A549 (cell line): ENCODE measurements at regions not wholly inside any gene's neighbourhood (a gene's known extent, or its start where the extent isn't known, plus 50 kb on each side); places are given as distances from the start of the nearest gene placed in this dataset.

ENCODE experiments used
- ATAC-seq, 2 experiments: fragments of 200-7000 bp in 1 of 2; fragments of >200 bp in 1 of 2; cut with Nextera tagmentation in 1 of 2; cut with Tn5 transposase in 1 of 2; 3 replicates each; pipeline versions ENCODE4 v1.8.0 to v1.9.1; 2018 to 2020; ENCODE audit warnings: mild to moderate bottlenecking in 1 of 2, moderate library complexity in 1 of 2
- CTCF ChIA-PET: fragments of 300-600 bp; sonication (Branson Sonifier 250); formaldehyde crosslinking; extraction: SDS; loops from one replicate; lab custom pipeline; 2021; ENCODE audit warnings: antibody characterized with exemption, inconsistent platforms; lab: Yijun Ruan, JAX
- POLR2A ChIA-PET: fragments of 350-600 bp; formaldehyde crosslinking; extraction: SDS; loops from one replicate; lab custom pipeline; 2021; ENCODE audit warnings: antibody characterized with exemption, inconsistent platforms; lab: Yijun Ruan, JAX
- DNase-seq, 2 experiments: peaks; one replicate each; pipeline versions ENCODE4 v3.0.0 to v3.0.0-alpha.2; 2011 to 2016; ENCODE audit warnings: low read depth in 1 of 2, low spot score in 1 of 2
- FAIRE-seq: peaks from 2 replicates; lab custom pipeline; 2011; peaks lifted over from hg19 to GRCh38; lab: Jason Lieb, UNC
- H3K27ac ChIP-seq, 2 experiments: fragments of >200 bp; sonication (Bioruptor Twin); formaldehyde crosslinking; 3 replicates each; pipeline ENCODE4 v1.5.1; 2016 to 2017
- H3K4me1 ChIP-seq: fragments of >200 bp; sonication (Bioruptor Twin); formaldehyde crosslinking; 3 replicates; pipeline ENCODE4 v1.6.1; 2016
- H3K4me2 ChIP-seq: fragments of >200 bp; sonication (Bioruptor Twin); formaldehyde crosslinking; 3 replicates; pipeline ENCODE4 v1.6.1; 2016
- H3K4me3 ChIP-seq: fragments of >200 bp; sonication (Bioruptor Twin); formaldehyde crosslinking; 3 replicates; pipeline ENCODE4 v1.5.1; 2016
- H3K9me3 ChIP-seq: fragments of >200 bp; sonication (Bioruptor Twin); formaldehyde crosslinking; 3 replicates; pipeline ENCODE4 v1.6.1; 2016
- BHLHE40 ChIP-seq: IDR thresholded peaks from 2 replicates; pipeline ENCODE4 v1.6.1; 2012; ENCODE audit warnings: low read depth, low read length, inconsistent platforms
- CBX2 ChIP-seq: fragments of 200-600 bp; sonication (generic); IDR thresholded peaks from 2 replicates; pipeline ENCODE4 v1.6.1; 2016; ENCODE audit warnings: low read depth, mild to moderate bottlenecking, borderline replicate concordance
- CHD4 ChIP-seq: fragments of 200-600 bp; sonication (generic); IDR thresholded peaks from 2 replicates; pipeline ENCODE4 v1.6.1; 2016; ENCODE audit warnings: antibody characterized with exemption, mild to moderate bottlenecking, borderline replicate concordance
- EHF ChIP-seq: fragments of 250-450 bp; sonication (Bioruptor Pico); IDR thresholded peaks from 2 replicates; pipeline ENCODE4 v1.5.0; 2020; ENCODE audit warnings: mild to moderate bottlenecking
- FOSL2 ChIP-seq, 2 experiments: fragments of 450-650 bp in 1 of 2; fragments of >200 bp in 1 of 2; sonication (Bioruptor Twin) in 1 of 2; formaldehyde crosslinking; IDR thresholded peaks; 2 replicates each; pipeline versions ENCODE4 v1.5.0 to v1.6.1; 2016 to 2020; ENCODE audit warnings: mild to moderate bottlenecking in 1 of 2, moderate library complexity in 1 of 2
- FOXS1 ChIP-seq: fragments of 250-450 bp; sonication (Bioruptor Pico); IDR thresholded peaks from 2 replicates; pipeline ENCODE4 v1.5.0; 2020; ENCODE audit warnings: mild to moderate bottlenecking, moderate library complexity
- GATA3 ChIP-seq: IDR thresholded peaks from 2 replicates; pipeline ENCODE4 v1.6.1; 2012; ENCODE audit warnings: borderline replicate concordance
- HOXA7 ChIP-seq: fragments of 250-450 bp; sonication (Bioruptor Pico); IDR thresholded peaks from 2 replicates; pipeline ENCODE4 v1.5.0; 2020; ENCODE audit warnings: mild to moderate bottlenecking, moderate library complexity
- HOXB13 ChIP-seq: fragments of 250-450 bp; sonication (Bioruptor Pico); IDR thresholded peaks from 2 replicates; pipeline ENCODE4 v1.5.0; 2020; ENCODE audit warnings: low read depth, mild to moderate bottlenecking, moderate library complexity
- HOXB5 ChIP-seq: fragments of 250-450 bp; sonication (Bioruptor Pico); IDR thresholded peaks from 2 replicates; pipeline ENCODE4 v1.5.0; 2020; ENCODE audit warnings: mild to moderate bottlenecking, moderate library complexity
- JUNB ChIP-seq: fragments of >200 bp; sonication (Bioruptor Twin); formaldehyde crosslinking; IDR thresholded peaks from 2 replicates; pipeline ENCODE4 v1.6.1; 2016
- MYC ChIP-seq: IDR thresholded peaks from 2 replicates; pipeline ENCODE4 v1.6.1; 2012; ENCODE audit warnings: mild to moderate bottlenecking, inconsistent platforms, low read length, improper control_type of control experiment, borderline replicate concordance
- NFE2L2 ChIP-seq: fragments of 150-350 bp; conservative IDR thresholded peaks from 2 replicates; pipeline ENCODE4 v1.6.1; 2014; ENCODE audit warnings: low read length
- NPAS2 ChIP-seq: fragments of 250-450 bp; sonication (Bioruptor Pico); IDR thresholded peaks from 2 replicates; pipeline ENCODE4 v1.8.0; 2022; ENCODE audit warnings: mild to moderate bottlenecking, moderate library complexity, borderline replicate concordance
- NR3C1 ChIP-seq: fragments of >200 bp; sonication (Bioruptor Twin); formaldehyde crosslinking; IDR thresholded peaks from 3 replicates; pipeline ENCODE4 v1.6.1; 2017
- POLR2A ChIP-seq: IDR thresholded peaks from 2 replicates; pipeline ENCODE4 v1.6.1; 2012; ENCODE audit warnings: mild to moderate bottlenecking, low read length
- RCOR1 ChIP-seq: fragments of 150-350 bp; IDR thresholded peaks from 2 replicates; pipeline ENCODE4 v1.6.1; 2014; ENCODE audit warnings: antibody characterized with exemption, low read length, low read depth
- RNF2 ChIP-seq: fragments of 200-600 bp; sonication (generic); IDR thresholded peaks from 2 replicates; pipeline ENCODE4 v1.6.1; 2016; ENCODE audit warnings: low read depth, mild to moderate bottlenecking, antibody characterized with exemption, moderate library complexity, borderline replicate concordance
- SREBF2 ChIP-seq: fragments of 450-650 bp; IDR thresholded peaks from 2 replicates; pipeline ENCODE4 v1.6.1; 2014; ENCODE audit warnings: mild to moderate bottlenecking, moderate library complexity
- TFCP2L1 ChIP-seq: fragments of 250-450 bp; sonication (Bioruptor Pico); IDR thresholded peaks from 2 replicates; pipeline ENCODE4 v1.5.0; 2021; ENCODE audit warnings: mild to moderate bottlenecking
- TP53 ChIP-seq: fragments of 250-450 bp; sonication (Bioruptor Pico); IDR thresholded peaks from 2 replicates; pipeline ENCODE4 v1.5.0; 2021; ENCODE audit warnings: mild to moderate bottlenecking, moderate library complexity
- ZFP36 ChIP-seq: fragments of 450-650 bp; IDR thresholded peaks from 2 replicates; pipeline ENCODE4 v1.6.1; 2014; ENCODE audit warnings: borderline replicate concordance; ENCODE audit not compliant: partially characterized antibody
- ZSCAN20 ChIP-seq: fragments of 250-450 bp; sonication (Bioruptor Pico); IDR thresholded peaks from 2 replicates; pipeline ENCODE4 v1.8.0; 2022; ENCODE audit warnings: mild to moderate bottlenecking, moderate library complexity
- WGBS: methylation state at CpG from one replicate; pipeline ENCODE4 v1.1.6; 2017; ENCODE audit errors: missing lambda C conversion rate; 5-methylcytosine and 5-hydroxymethylcytosine counted together
- TF ChIP-seq, protein P1 (sequence below): fragments of 250-450 bp; sonication (Bioruptor Pico); IDR thresholded peaks from 2 replicates; pipeline ENCODE4 v1.5.0; 2020; ENCODE audit warnings: low read depth, mild to moderate bottlenecking, moderate library complexity
- TF ChIP-seq, protein P2 (sequence below): IDR thresholded peaks from 2 replicates; pipeline ENCODE4 v1.6.1; 2012; ENCODE audit warnings: low read depth, borderline replicate concordance
- TF ChIP-seq, protein P3 (sequence below): fragments of 200-600 bp; sonication (generic); IDR thresholded peaks from 2 replicates; pipeline ENCODE4 v1.6.1; 2016; ENCODE audit warnings: antibody characterized with exemption, mild to moderate bottlenecking, moderate library complexity
- TF ChIP-seq, protein P4 (sequence below): fragments of 450-650 bp; IDR thresholded peaks from 2 replicates; pipeline ENCODE4 v1.6.1; 2014; ENCODE audit warnings: antibody characterized with exemption
- TF ChIP-seq, protein P5 (sequence below): IDR thresholded peaks from 2 replicates; pipeline ENCODE4 v1.6.1; 2012
- TF ChIP-seq, protein P6 (sequence below): fragments of 150-350 bp; IDR thresholded peaks from 2 replicates; pipeline ENCODE4 v1.6.1; 2014; ENCODE audit warnings: low read depth, mild to moderate bottlenecking, low read length

DNA sequence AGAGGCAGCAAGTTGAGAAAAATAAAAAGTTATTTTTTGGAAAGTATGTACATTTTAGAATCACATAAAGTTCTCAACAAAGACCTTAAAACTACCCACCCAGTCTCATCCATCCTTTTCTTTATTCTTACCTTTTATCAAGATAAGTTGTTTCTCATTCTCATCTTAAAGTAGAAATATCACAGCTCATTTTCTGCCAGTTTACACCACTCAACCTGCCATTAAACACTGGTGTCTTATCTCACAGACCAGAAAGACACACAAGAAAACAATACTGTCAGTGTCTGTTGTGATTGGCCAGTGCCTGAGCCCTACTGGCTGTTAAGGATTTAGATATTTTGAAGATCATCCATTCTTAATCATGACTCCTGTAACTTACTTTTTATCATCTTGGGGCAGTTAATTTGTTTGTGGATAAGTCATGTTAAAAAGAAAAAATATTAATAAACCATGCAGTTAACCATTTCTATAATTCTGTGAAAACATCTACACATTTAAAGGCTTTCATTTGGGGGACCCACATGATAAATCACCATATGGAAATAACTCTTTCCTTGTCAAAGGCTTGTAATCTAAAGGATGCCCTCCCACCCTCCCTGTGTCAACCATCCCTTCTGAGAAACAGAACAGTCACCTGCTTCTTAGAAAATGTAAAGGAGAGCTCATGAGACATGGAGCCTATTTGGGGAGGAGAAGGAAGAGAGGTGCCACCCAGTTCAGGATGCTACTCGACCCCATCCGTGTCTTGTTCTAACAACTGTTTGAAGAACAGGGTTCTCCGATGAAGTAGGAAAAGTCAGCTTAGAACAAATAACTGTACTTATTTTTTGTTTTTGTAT is 897.2 kb upstream of the INTU start:
- POLR2A ChIA-PET, result no interaction called here

DNA sequence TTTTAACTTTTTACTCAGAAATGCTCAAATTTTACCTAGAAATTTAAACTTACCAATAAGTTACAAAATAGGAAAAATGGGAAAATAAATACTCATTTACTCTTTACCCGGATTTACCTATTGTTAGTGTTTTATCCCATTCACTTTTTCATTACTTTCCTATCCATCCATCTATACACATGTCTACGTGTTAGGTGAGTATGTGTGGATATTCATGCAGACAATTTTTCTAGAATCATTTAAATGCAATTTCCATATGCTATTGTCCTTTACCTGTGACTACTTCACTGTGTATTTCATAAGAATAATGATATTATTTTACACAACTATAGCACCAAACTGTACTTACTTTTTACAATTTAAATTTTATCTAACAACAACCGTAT is 896.6 kb upstream of the INTU start:
- Histone ChIP-seq H3K4me1 (no peaks in the 10 kb centered on the region), H3K4me3 (no peak overlapping the region), H3K9me3 (no peaks in the 10 kb centered on the region), H3K27ac (no peak overlapping the region), H3K4me2 (no peak overlapping the region)
- FAIRE-seq (no peak), DNase-seq (no peak), ATAC-seq (no peak)
- 38% methylated on average over 3 of the region's 3 CpGs for WGBS
- CTCF ChIA-PET, result no interaction called here
- POLR2A ChIA-PET, result no interaction called here
- no peak for TF ChIP-seq HOXA7 (CRISPR knock-in tag)
- TF ChIP-seq NPAS2 (CRISPR knock-in tag), result no peak
- TF ChIP-seq GATA3, result no peak
- TF ChIP-seq NFE2L2, result no peak
- no peak for TF ChIP-seq MYC
- TF ChIP-seq, protein P1, sequence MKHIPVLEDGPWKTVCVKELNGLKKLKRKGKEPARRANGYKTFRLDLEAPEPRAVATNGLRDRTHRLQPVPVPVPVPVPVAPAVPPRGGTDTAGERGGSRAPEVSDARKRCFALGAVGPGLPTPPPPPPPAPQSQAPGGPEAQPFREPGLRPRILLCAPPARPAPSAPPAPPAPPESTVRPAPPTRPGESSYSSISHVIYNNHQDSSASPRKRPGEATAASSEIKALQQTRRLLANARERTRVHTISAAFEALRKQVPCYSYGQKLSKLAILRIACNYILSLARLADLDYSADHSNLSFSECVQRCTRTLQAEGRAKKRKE (CRISPR knock-in tag), result no peak
- TF ChIP-seq SREBF2, result no peak
- no peak for TF ChIP-seq EHF (CRISPR knock-in tag)
- no peak for TF ChIP-seq ZSCAN20 (CRISPR knock-in tag)
- TF ChIP-seq HOXB13 (CRISPR knock-in tag), result no peak
- no peak for TF ChIP-seq FOSL2 (IDR thresholded peaks at IDR 0.05)
- TF ChIP-seq FOSL2 (CRISPR knock-in tag; IDR thresholded peaks at IDR 0.05), result no peak
- TF ChIP-seq BHLHE40, result no peak
- TF ChIP-seq ZFP36, result no peak
- no peak for TF ChIP-seq RCOR1
- TF ChIP-seq TP53 (CRISPR knock-in tag), result no peak
- TF ChIP-seq, protein P2, sequence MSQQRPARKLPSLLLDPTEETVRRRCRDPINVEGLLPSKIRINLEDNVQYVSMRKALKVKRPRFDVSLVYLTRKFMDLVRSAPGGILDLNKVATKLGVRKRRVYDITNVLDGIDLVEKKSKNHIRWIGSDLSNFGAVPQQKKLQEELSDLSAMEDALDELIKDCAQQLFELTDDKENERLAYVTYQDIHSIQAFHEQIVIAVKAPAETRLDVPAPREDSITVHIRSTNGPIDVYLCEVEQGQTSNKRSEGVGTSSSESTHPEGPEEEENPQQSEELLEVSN, result no peak

More for the DNA sequence above, 897.2 kb upstream of the INTU start:
- Histone ChIP-seq H3K4me2 (no peak overlapping the region), H3K27ac (no peak overlapping the region), H3K4me3 (no peak overlapping the region), H3K9me3 (no peaks in the 10 kb centered on the region), H3K4me1 (no peaks in the 10 kb centered on the region)
- WGBS, result 39% methylated on average over 3 of the region's 3 CpGs
- CTCF ChIA-PET, result no interaction called here
- FAIRE-seq (no peak), ATAC-seq (no peak), DNase-seq (no peak)
- no peak for TF ChIP-seq MYC
- TF ChIP-seq, protein P3, sequence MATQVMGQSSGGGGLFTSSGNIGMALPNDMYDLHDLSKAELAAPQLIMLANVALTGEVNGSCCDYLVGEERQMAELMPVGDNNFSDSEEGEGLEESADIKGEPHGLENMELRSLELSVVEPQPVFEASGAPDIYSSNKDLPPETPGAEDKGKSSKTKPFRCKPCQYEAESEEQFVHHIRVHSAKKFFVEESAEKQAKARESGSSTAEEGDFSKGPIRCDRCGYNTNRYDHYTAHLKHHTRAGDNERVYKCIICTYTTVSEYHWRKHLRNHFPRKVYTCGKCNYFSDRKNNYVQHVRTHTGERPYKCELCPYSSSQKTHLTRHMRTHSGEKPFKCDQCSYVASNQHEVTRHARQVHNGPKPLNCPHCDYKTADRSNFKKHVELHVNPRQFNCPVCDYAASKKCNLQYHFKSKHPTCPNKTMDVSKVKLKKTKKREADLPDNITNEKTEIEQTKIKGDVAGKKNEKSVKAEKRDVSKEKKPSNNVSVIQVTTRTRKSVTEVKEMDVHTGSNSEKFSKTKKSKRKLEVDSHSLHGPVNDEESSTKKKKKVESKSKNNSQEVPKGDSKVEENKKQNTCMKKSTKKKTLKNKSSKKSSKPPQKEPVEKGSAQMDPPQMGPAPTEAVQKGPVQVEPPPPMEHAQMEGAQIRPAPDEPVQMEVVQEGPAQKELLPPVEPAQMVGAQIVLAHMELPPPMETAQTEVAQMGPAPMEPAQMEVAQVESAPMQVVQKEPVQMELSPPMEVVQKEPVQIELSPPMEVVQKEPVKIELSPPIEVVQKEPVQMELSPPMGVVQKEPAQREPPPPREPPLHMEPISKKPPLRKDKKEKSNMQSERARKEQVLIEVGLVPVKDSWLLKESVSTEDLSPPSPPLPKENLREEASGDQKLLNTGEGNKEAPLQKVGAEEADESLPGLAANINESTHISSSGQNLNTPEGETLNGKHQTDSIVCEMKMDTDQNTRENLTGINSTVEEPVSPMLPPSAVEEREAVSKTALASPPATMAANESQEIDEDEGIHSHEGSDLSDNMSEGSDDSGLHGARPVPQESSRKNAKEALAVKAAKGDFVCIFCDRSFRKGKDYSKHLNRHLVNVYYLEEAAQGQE, result no peak
- TF ChIP-seq HOXA7 (CRISPR knock-in tag), result no peak
- no peak for TF ChIP-seq FOXS1 (CRISPR knock-in tag)
- TF ChIP-seq SREBF2, result no peak
- TF ChIP-seq FOSL2 (IDR thresholded peaks at IDR 0.05), result no peak
- TF ChIP-seq FOSL2 (CRISPR knock-in tag; IDR thresholded peaks at IDR 0.05), result no peak
- TF ChIP-seq, protein P4, sequence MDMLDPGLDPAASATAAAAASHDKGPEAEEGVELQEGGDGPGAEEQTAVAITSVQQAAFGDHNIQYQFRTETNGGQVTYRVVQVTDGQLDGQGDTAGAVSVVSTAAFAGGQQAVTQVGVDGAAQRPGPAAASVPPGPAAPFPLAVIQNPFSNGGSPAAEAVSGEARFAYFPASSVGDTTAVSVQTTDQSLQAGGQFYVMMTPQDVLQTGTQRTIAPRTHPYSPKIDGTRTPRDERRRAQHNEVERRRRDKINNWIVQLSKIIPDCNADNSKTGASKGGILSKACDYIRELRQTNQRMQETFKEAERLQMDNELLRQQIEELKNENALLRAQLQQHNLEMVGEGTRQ, result no peak
- TF ChIP-seq RNF2, result no peak
- no peak for TF ChIP-seq NPAS2 (CRISPR knock-in tag)
- no peak for TF ChIP-seq POLR2A
- TF ChIP-seq JUNB, result no peak
- no peak for TF ChIP-seq CBX2
- TF ChIP-seq HOXB5 (CRISPR knock-in tag), result no peak
- no peak for TF ChIP-seq TFCP2L1 (CRISPR knock-in tag)
- TF ChIP-seq, protein P5, sequence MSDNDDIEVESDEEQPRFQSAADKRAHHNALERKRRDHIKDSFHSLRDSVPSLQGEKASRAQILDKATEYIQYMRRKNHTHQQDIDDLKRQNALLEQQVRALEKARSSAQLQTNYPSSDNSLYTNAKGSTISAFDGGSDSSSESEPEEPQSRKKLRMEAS, result no peak
- TF ChIP-seq RCOR1, result no peak
- no peak for TF ChIP-seq CHD4
- no peak for TF ChIP-seq ZFP36
- TF ChIP-seq, protein P6, sequence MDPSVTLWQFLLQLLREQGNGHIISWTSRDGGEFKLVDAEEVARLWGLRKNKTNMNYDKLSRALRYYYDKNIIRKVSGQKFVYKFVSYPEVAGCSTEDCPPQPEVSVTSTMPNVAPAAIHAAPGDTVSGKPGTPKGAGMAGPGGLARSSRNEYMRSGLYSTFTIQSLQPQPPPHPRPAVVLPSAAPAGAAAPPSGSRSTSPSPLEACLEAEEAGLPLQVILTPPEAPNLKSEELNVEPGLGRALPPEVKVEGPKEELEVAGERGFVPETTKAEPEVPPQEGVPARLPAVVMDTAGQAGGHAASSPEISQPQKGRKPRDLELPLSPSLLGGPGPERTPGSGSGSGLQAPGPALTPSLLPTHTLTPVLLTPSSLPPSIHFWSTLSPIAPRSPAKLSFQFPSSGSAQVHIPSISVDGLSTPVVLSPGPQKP, result no peak
- no peak for TF ChIP-seq NR3C1
